OCI-LY3 (cell line): ENCODE measurements at regions not wholly inside any gene's neighbourhood (a gene's known extent, or its start where the extent isn't known, plus 50 kb on each side); places are given as distances from the start of the nearest gene placed in this dataset.

Source experiments
- H2AFZ ChIP-seq: fragments of 200-600, 300-600 bp; shearing (Covaris generic); 2 replicates; pipeline ENCODE4 v1.6.0; 2014; ENCODE audit warnings: antibody characterized with exemption, low read depth, low read length
- H3K27ac ChIP-seq: fragments of 200-600, 300-600 bp; sonication (generic); 2 replicates; pipeline ENCODE4 v1.5.1; 2014; ENCODE audit warnings: mild to moderate bottlenecking, low read length, moderate library complexity, mixed read lengths
- H3K27me3 ChIP-seq: fragments of 200-600, 300-600 bp; sonication (generic); 2 replicates; pipeline ENCODE4 v1.6.1; 2014; ENCODE audit warnings: low read depth, low read length, mixed read lengths
- H3K36me3 ChIP-seq: fragments of 200-600, 300-600 bp; sonication (generic); replicated peaks from 2 replicates; pipeline ENCODE3; 2014; ENCODE audit warnings: low read depth, low read length, mixed read lengths
- H3K4me1 ChIP-seq: fragments of 300-600, 200-600 bp; sonication (generic); 2 replicates; pipeline ENCODE4 v1.6.1; 2014; ENCODE audit warnings: low read length, mixed read lengths
- H3K4me2 ChIP-seq: fragments of 200-600, 300-600 bp; sonication (generic); 2 replicates; pipeline ENCODE4 v1.6.1; 2014; ENCODE audit warnings: low read length, mixed read lengths
- H3K4me3 ChIP-seq: fragments of 300-600, 200-600 bp; sonication (generic); 2 replicates; pipeline ENCODE4 v1.5.1; 2014; ENCODE audit warnings: antibody characterized with exemption, mild to moderate bottlenecking, low read length, moderate library complexity
- H3K79me2 ChIP-seq: fragments of 300-600, 200-600 bp; shearing (Covaris generic); 2 replicates; pipeline ENCODE4 v1.6.1; 2014; ENCODE audit warnings: mild to moderate bottlenecking, low read length, mixed read lengths
- H3K9ac ChIP-seq: fragments of 300-600, 200-600 bp; shearing (Covaris generic); 2 replicates; pipeline ENCODE4 v1.6.0; 2014; ENCODE audit warnings: mild to moderate bottlenecking, low read length, moderate library complexity
- H3K9me3 ChIP-seq: fragments of 200-600, 300-600 bp; shearing (Covaris generic); 2 replicates; pipeline ENCODE4 v1.6.1; 2014; ENCODE audit warnings: low read length, mixed read lengths; ENCODE audit not compliant: insufficient read depth
- H4K20me1 ChIP-seq: fragments of 200-600, 300-600 bp; sonication (generic); 2 replicates; pipeline ENCODE4 v1.6.1; 2016; ENCODE audit warnings: low read length, mixed read lengths; ENCODE audit not compliant: insufficient read depth
- EZH2phosphoT487 ChIP-seq: fragments of 200-600 bp; shearing (Covaris generic); IDR thresholded peaks from 2 replicates; pipeline ENCODE4 v1.6.1; 2018; ENCODE audit warnings: antibody characterized with exemption, mixed run types, low read depth
- TF ChIP-seq, protein P1 (sequence below): fragments of 200-600, 300-600 bp; sonication (generic); IDR thresholded peaks from 2 replicates; pipeline ENCODE4 v1.5.1; 2014; ENCODE audit warnings: antibody characterized with exemption, low read length, low read depth

GRCh38 chr21:18673789-18674188 is 270.2 kb upstream of the TMPRSS15 start:
- Histone ChIP-seq H4K20me1 (no peaks in the 10 kb centered on the region), H2AFZ (no peak overlapping the region), H3K4me1 (no peaks in the 10 kb centered on the region), H3K4me2 (no peak overlapping the region), H3K27me3 (no peaks in the 10 kb centered on the region), H3K27ac (no peak overlapping the region), H3K36me3 (no peaks in the 10 kb centered on the region), H3K9me3 (no peaks in the 10 kb centered on the region), H3K79me2 (no peaks in the 10 kb centered on the region), H3K9ac (no peak overlapping the region), H3K4me3 (no peak overlapping the region)
- TF ChIP-seq, protein P1, sequence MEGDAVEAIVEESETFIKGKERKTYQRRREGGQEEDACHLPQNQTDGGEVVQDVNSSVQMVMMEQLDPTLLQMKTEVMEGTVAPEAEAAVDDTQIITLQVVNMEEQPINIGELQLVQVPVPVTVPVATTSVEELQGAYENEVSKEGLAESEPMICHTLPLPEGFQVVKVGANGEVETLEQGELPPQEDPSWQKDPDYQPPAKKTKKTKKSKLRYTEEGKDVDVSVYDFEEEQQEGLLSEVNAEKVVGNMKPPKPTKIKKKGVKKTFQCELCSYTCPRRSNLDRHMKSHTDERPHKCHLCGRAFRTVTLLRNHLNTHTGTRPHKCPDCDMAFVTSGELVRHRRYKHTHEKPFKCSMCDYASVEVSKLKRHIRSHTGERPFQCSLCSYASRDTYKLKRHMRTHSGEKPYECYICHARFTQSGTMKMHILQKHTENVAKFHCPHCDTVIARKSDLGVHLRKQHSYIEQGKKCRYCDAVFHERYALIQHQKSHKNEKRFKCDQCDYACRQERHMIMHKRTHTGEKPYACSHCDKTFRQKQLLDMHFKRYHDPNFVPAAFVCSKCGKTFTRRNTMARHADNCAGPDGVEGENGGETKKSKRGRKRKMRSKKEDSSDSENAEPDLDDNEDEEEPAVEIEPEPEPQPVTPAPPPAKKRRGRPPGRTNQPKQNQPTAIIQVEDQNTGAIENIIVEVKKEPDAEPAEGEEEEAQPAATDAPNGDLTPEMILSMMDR: no peak
- TF ChIP-seq EZH2phosphoT487: no peak

DNA sequence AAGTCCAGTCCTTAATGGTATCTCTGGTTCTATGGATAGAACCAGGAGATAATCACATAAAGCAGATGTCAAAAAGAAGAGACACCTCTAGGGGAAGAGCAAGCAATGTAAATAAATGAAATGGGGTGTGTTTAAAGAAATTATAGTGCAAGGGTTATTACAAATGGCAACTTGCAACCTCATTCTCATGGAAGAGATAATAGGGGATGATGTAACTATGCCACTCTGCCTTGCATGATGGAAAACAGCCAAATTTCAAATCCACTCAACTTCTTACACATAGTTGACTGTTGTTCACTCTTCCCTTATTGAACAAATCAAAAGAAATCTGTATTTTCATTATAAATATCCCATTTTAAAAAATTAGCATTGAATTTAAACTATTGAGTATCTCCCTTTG is 274.0 kb upstream of the TMPRSS15 start:
- no peak overlapping the region for H2AFZ ChIP-seq
- TF ChIP-seq EZH2phosphoT487: no peak
- TF ChIP-seq, protein P1: no peak

GRCh38 chr21:18705971-18706370 is 302.4 kb upstream of the TMPRSS15 start:
- no peaks in the 10 kb centered on the region for H3K36me3 ChIP-seq
- H3K4me3 ChIP-seq: no peak overlapping the region
- TF ChIP-seq, protein P1: no peak
- no peak for TF ChIP-seq EZH2phosphoT487

More for the DNA sequence above, 274.0 kb upstream of the TMPRSS15 start:
- H3K27ac ChIP-seq: no peak overlapping the region
- no peak overlapping the region for H3K4me3 ChIP-seq
- H3K9ac ChIP-seq: no peak overlapping the region
- H3K4me2 ChIP-seq: no peak overlapping the region
- no peaks in the 10 kb centered on the region for H3K4me1 ChIP-seq
- no peaks in the 10 kb centered on the region for H3K27me3 ChIP-seq
- no peaks in the 10 kb centered on the region for H3K79me2 ChIP-seq
- no peaks in the 10 kb centered on the region for H4K20me1 ChIP-seq
- no peaks in the 10 kb centered on the region for H3K36me3 ChIP-seq
- H3K9me3 ChIP-seq: no peaks in the 10 kb centered on the region

GRCh38 chr21:18711662-18712061 is 308.1 kb upstream of the TMPRSS15 start:
- Histone ChIP-seq H4K20me1 (no peaks in the 10 kb centered on the region), H3K4me3 (no peak overlapping the region), H3K27ac (no peak overlapping the region), H2AFZ (no peak overlapping the region), H3K4me2 (no peak overlapping the region), H3K79me2 (no peaks in the 10 kb centered on the region), H3K27me3 (no peaks in the 10 kb centered on the region), H3K9me3 (no peaks in the 10 kb centered on the region), H3K9ac (no peak overlapping the region), H3K4me1 (no peaks in the 10 kb centered on the region), H3K36me3 (no peaks in the 10 kb centered on the region)
- TF ChIP-seq EZH2phosphoT487: no peak
- TF ChIP-seq, protein P1: no peak

More at GRCh38 chr21:18705971-18706370, 302.4 kb upstream of the TMPRSS15 start:
- no peak overlapping the region for H3K9ac ChIP-seq
- H2AFZ ChIP-seq: no peak overlapping the region
- H3K9me3 ChIP-seq: no peaks in the 10 kb centered on the region
- no peaks in the 10 kb centered on the region for H3K4me1 ChIP-seq
- no peak overlapping the region for H3K27ac ChIP-seq
- H3K79me2 ChIP-seq: no peaks in the 10 kb centered on the region
- H3K27me3 ChIP-seq: no peaks in the 10 kb centered on the region
- no peaks in the 10 kb centered on the region for H4K20me1 ChIP-seq
- no peak overlapping the region for H3K4me2 ChIP-seq
